IMR-90 (cell line): ENCODE measurements at regions not wholly inside any gene's neighbourhood (a gene's known extent, or its start where the extent isn't known, plus 50 kb on each side); places are given as distances from the start of the nearest gene placed in this dataset.

Source experiments
- ATAC-seq: fragments of 200-7000 bp; cut with Tn5 transposase; 2 replicates; pipeline ENCODE4 v1.9.1; 2020; ENCODE audit warnings: low read depth, mild to moderate bottlenecking, moderate library complexity
- BruUV-seq: library from RNA; stranded (reverse); fragments of 400-500 nt; replicated peaks from 2 replicates; lab custom pipeline; 2021; lab: Mats Ljungman, UMichigan
- CTCF ChIA-PET: fragments of 300-600 bp; formaldehyde crosslinking; extraction: SDS; loops from one replicate; lab custom pipeline; 2021; ENCODE audit warnings: antibody characterized with exemption; lab: Yijun Ruan, JAX
- POLR2A ChIA-PET: fragments of 300-600 bp; sonication (Branson Sonifier 250); formaldehyde crosslinking; loops from one replicate; lab custom pipeline; 2022; ENCODE audit warnings: antibody characterized with exemption; ENCODE audit not compliant: unreplicated experiment; lab: Charles Lee
- DNase-seq: peaks from one replicate; pipeline ENCODE4 v3.0.0; 2013
- H2AFZ ChIP-seq: replicated peaks from 2 replicates; pipeline ENCODE3; 2013; ENCODE audit warnings: low read length, mild to moderate bottlenecking; ENCODE audit not compliant: poor library complexity
- H2AK5ac ChIP-seq: 2 replicates; pipeline ENCODE4 v1.6.1; 2013; ENCODE audit warnings: low read depth, low read length, inconsistent platforms
- H2AK9ac ChIP-seq: replicated peaks from 2 replicates; pipeline ENCODE3; 2013; ENCODE audit warnings: mild to moderate bottlenecking, low read depth, low read length, moderate library complexity; ENCODE audit not compliant: poor library complexity
- H2BK120ac ChIP-seq: 2 replicates; pipeline ENCODE4 v1.6.1; 2013; ENCODE audit warnings: low read depth, low read length, inconsistent platforms
- H2BK15ac ChIP-seq: 3 replicates; pipeline ENCODE4 v1.6.1; 2013; ENCODE audit warnings: low read depth, low read length, inconsistent platforms
- H2BK20ac ChIP-seq: 2 replicates; pipeline ENCODE4 v1.6.1; 2013; ENCODE audit warnings: low read depth, mild to moderate bottlenecking, inconsistent platforms, low read length, moderate library complexity
- H2BK5ac ChIP-seq: 2 replicates; pipeline ENCODE4 v1.6.1; 2013; ENCODE audit warnings: mild to moderate bottlenecking, low read depth, low read length, inconsistent platforms; ENCODE audit not compliant: poor library complexity, severe bottlenecking
- H3K14ac ChIP-seq: replicated peaks from 2 replicates; pipeline ENCODE4 v1.6.1; 2013; ENCODE audit warnings: low read depth, low read length, inconsistent platforms
- H3K18ac ChIP-seq: 2 replicates; pipeline ENCODE4 v1.6.1; 2013; ENCODE audit warnings: low read depth, low read length, control low read depth
- H3K23ac ChIP-seq: 2 replicates; pipeline ENCODE4 v1.6.1; 2013; ENCODE audit warnings: low read depth, low read length, inconsistent platforms
- H3K27ac ChIP-seq: 2 replicates; pipeline ENCODE4 v1.5.1; 2013; ENCODE audit warnings: mild to moderate bottlenecking, control low read depth, low read length; ENCODE audit not compliant: insufficient read depth
- H3K27me3 ChIP-seq: 2 replicates; pipeline ENCODE4 v1.6.1; 2013; ENCODE audit warnings: low read length; ENCODE audit not compliant: control insufficient read depth, insufficient read depth
- H3K36me3 ChIP-seq: 2 replicates; pipeline ENCODE4 v1.6.1; 2013; ENCODE audit warnings: low read length, mixed read lengths; ENCODE audit not compliant: control insufficient read depth, insufficient read depth
- H3K4ac ChIP-seq: 2 replicates; pipeline ENCODE4 v1.6.1; 2013; ENCODE audit warnings: low read depth, low read length, inconsistent platforms
- H3K4me1 ChIP-seq: 2 replicates; pipeline ENCODE4 v1.6.1; 2013; ENCODE audit warnings: low read length, mixed read lengths; ENCODE audit not compliant: control insufficient read depth, insufficient read depth
- H3K4me2 ChIP-seq: 2 replicates; pipeline ENCODE4 v1.6.1; 2013; ENCODE audit warnings: low read depth, mild to moderate bottlenecking, control low read depth, low read length, moderate library complexity
- H3K4me3 ChIP-seq: 2 replicates; pipeline ENCODE4 v1.5.1; 2013; ENCODE audit warnings: low read depth, mild to moderate bottlenecking, control low read depth, low read length, moderate library complexity; ENCODE audit not compliant: insufficient read depth
- H3K56ac ChIP-seq: 2 replicates; pipeline ENCODE4 v1.6.1; 2013; ENCODE audit warnings: low read length, inconsistent platforms; ENCODE audit not compliant: insufficient read depth; ENCODE audit errors: extremely low read depth
- H3K79me1 ChIP-seq, 2 experiments: 2 replicates each; pipeline ENCODE4 v1.6.1; 2013; ENCODE audit warnings: low read length in 2 of 2, inconsistent platforms in 1 of 2, low read depth in 1 of 2
- H3K9ac ChIP-seq: 2 replicates; pipeline ENCODE4 v1.6.1; 2013; ENCODE audit warnings: low read depth, low read length, control low read depth
- H3K9me1 ChIP-seq: 2 replicates; pipeline ENCODE4 v1.6.1; 2013; ENCODE audit warnings: low read length, inconsistent platforms; ENCODE audit not compliant: insufficient read depth
- H3K9me3 ChIP-seq: 2 replicates; pipeline ENCODE4 v1.6.1; 2013; ENCODE audit warnings: low read length; ENCODE audit not compliant: control insufficient read depth, insufficient read depth
- H4K20me1 ChIP-seq: 2 replicates; pipeline ENCODE4 v1.6.1; 2013; ENCODE audit warnings: low read length, inconsistent platforms; ENCODE audit not compliant: insufficient read depth
- H4K5ac ChIP-seq: 2 replicates; pipeline ENCODE4 v1.6.1; 2013; ENCODE audit warnings: mild to moderate bottlenecking, low read depth, low read length, control low read depth
- H4K8ac ChIP-seq, 2 experiments: 2 replicates each; pipeline ENCODE4 v1.6.1; 2013; ENCODE audit warnings: low read depth in 2 of 2, low read length in 2 of 2, control low read depth in 1 of 2, inconsistent platforms in 1 of 2
- H4K91ac ChIP-seq: 2 replicates; pipeline ENCODE4 v1.6.1; 2013; ENCODE audit warnings: low read depth, low read length, inconsistent platforms; ENCODE audit not compliant: insufficient read depth
- BHLHE40 ChIP-seq: fragments of 150-350 bp; IDR thresholded peaks from 2 replicates; pipeline ENCODE4 v1.6.1; 2016; ENCODE audit warnings: mild to moderate bottlenecking, low read depth, low read length
- CEBPB ChIP-seq: IDR thresholded peaks from 2 replicates; pipeline ENCODE4 v1.6.1; 2012; ENCODE audit warnings: low read depth, low read length, improper control_type of control experiment
- CHD1 ChIP-seq: IDR thresholded peaks from 2 replicates; pipeline ENCODE4 v1.6.1; 2012; ENCODE audit warnings: low read depth, low read length, improper control_type of control experiment
- FOS ChIP-seq: fragments of 150-350 bp; IDR thresholded peaks from 2 replicates; pipeline ENCODE4 v1.6.1; 2016; ENCODE audit warnings: low read depth, low read length
- MAFK ChIP-seq: IDR thresholded peaks from 2 replicates; pipeline ENCODE4 v1.6.1; 2012; ENCODE audit warnings: low read depth, low read length, improper control_type of control experiment
- MAZ ChIP-seq: IDR thresholded peaks from 2 replicates; pipeline ENCODE4 v1.6.1; 2012; ENCODE audit warnings: low read depth, mild to moderate bottlenecking, low read length, improper control_type of control experiment, moderate library complexity, borderline replicate concordance
- MXI1 ChIP-seq: IDR thresholded peaks from 2 replicates; pipeline ENCODE4 v1.6.1; 2012; ENCODE audit warnings: low read depth, mild to moderate bottlenecking, low read length, moderate library complexity, borderline replicate concordance
- NFE2L2 ChIP-seq: fragments of 150-350 bp; IDR thresholded peaks from 2 replicates; pipeline ENCODE4 v1.6.1; 2016; ENCODE audit warnings: low read depth, mild to moderate bottlenecking, low read length
- POLR2A ChIP-seq: IDR thresholded peaks from 2 replicates; pipeline ENCODE4 v1.6.1; 2012; ENCODE audit warnings: mild to moderate bottlenecking, low read depth, low read length
- RAD21 ChIP-seq: IDR thresholded peaks from 2 replicates; pipeline ENCODE4 v1.6.1; 2012; ENCODE audit warnings: low read length, improper control_type of control experiment
- RCOR1 ChIP-seq: IDR thresholded peaks from 2 replicates; pipeline ENCODE4 v1.6.1; 2012; ENCODE audit warnings: mild to moderate bottlenecking, low read length, improper control_type of control experiment; ENCODE audit not compliant: insufficient replicate concordance
- RFX5 ChIP-seq: IDR thresholded peaks from 2 replicates; pipeline ENCODE4 v1.8.0; 2012; ENCODE audit warnings: low read depth, mild to moderate bottlenecking, low read length, moderate library complexity
- SMC3 ChIP-seq: fragments of 150-350 bp; IDR thresholded peaks from 2 replicates; pipeline ENCODE4 v1.6.1; 2016; ENCODE audit warnings: low read depth, mild to moderate bottlenecking, antibody characterized with exemption, low read length, moderate library complexity
- WGBS, 2 experiments: methylation state at CpG; one replicate each; pipeline versions ENCODE4 v1.1.5 to v1.1.7; 2013; ENCODE audit warnings: missing lambda C conversion rate in 2 of 2; ENCODE audit not compliant: insufficient read length in 1 of 2; ENCODE audit errors: extremely low coverage in 2 of 2; 5-methylcytosine and 5-hydroxymethylcytosine counted together
- dilution Hi-C: fragments of 300-500 bp; cut with HindIII; formaldehyde crosslinking; loops from one replicate; pipeline ENCODE4 v1.14.3; 2018; ENCODE audit warnings: low sequenced_read_pairs; ENCODE audit not compliant: unreplicated experiment
- in situ Hi-C: fragments of 300-500 bp; cut with MboI; formaldehyde crosslinking; loops from 3 replicates; pipeline ENCODE4 v1.14.3; 2019; ENCODE audit warnings: low sequenced_read_pairs, inconsistent platforms, mixed read lengths
- intact Hi-C: fragments of 100-400 bp; cut with micrococcal nuclease; formaldehyde crosslinking; loops from 2 replicates; pipeline ENCODE4 v1.10.0; 2022
- TF ChIP-seq, protein P1 (sequence below): fragments of 150-350 bp; IDR thresholded peaks from 2 replicates; pipeline ENCODE4 v1.6.1; 2017; ENCODE audit warnings: mild to moderate bottlenecking, antibody characterized with exemption, low read length, low read depth
- TF ChIP-seq, protein P2 (sequence below): conservative IDR thresholded peaks from 2 replicates; pipeline ENCODE4 v1.5.1; 2012; ENCODE audit warnings: mild to moderate bottlenecking, low read depth, low read length, improper control_type of control experiment
- TF ChIP-seq, protein P3 (sequence below): fragments of 150-350 bp; IDR thresholded peaks from 2 replicates; pipeline ENCODE4 v1.6.1; 2016; ENCODE audit warnings: low read depth, mild to moderate bottlenecking, low read length, moderate library complexity, borderline replicate concordance

DNA sequence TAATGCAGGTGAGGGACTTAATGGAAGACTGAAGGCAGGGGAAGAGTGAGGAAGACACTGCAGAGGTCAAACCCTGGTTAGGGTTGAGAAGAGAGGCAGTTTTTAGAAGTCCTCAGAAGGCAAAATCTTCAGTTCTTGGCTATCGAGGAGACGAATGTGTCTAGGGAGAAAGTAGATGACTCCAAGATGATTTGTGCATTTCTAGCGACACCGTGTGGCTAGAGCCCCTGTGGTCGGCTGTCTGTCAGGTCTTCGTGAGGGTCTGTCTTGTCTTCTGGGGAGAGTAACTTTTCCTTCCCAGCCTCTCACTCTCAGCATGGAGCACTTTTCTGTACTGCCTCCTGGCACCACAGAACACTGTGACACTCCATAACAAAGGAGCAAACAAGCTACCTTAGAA, 458.1 kb downstream of the STIM2 start:
- Histone ChIP-seq H3K27me3 (no peaks in the 10 kb centered on the region), H3K4ac (no peak overlapping the region), H3K56ac (no peak overlapping the region), H3K14ac (no peak overlapping the region), H2BK15ac (no peak overlapping the region), H3K79me1 (no peaks in the 10 kb centered on the region), H3K4me3 (no peak overlapping the region), H3K4me1 (no peaks in the 10 kb centered on the region), H3K18ac (no peak overlapping the region), H3K9me3 (no peaks in the 10 kb centered on the region; the same call in 1 of the 2 replicates), H3K23ac (no peak overlapping the region), H4K5ac (no peak overlapping the region), H3K9ac (no peak overlapping the region), H3K4me2 (no peak overlapping the region), H2BK20ac (no peak overlapping the region), H2AK9ac (no peak overlapping the region), H4K91ac (no peak overlapping the region), H3K27ac (no peak overlapping the region), H4K20me1 (no peaks in the 10 kb centered on the region), H4K8ac (no peak overlapping the region), H3K9me1 (no peaks in the 10 kb centered on the region), H3K36me3 (no peaks in the 10 kb centered on the region), H2AK5ac (no peak overlapping the region), H2BK5ac (no peak overlapping the region), H2AFZ (no peak overlapping the region), H2BK120ac (no peak overlapping the region)
- in situ Hi-C loops = no loop called here
- ATAC-seq (no peak), DNase-seq (peak; percentile 17)
- TF ChIP-seq CEBPB = no peak
- TF ChIP-seq NFE2L2 = no peak
- TF ChIP-seq MAZ = no peak
- TF ChIP-seq SMC3 = peak; percentile 60
- TF ChIP-seq, protein P1, sequence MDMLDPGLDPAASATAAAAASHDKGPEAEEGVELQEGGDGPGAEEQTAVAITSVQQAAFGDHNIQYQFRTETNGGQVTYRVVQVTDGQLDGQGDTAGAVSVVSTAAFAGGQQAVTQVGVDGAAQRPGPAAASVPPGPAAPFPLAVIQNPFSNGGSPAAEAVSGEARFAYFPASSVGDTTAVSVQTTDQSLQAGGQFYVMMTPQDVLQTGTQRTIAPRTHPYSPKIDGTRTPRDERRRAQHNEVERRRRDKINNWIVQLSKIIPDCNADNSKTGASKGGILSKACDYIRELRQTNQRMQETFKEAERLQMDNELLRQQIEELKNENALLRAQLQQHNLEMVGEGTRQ = no peak
- no peak for TF ChIP-seq CHD1
- TF ChIP-seq, protein P2, sequence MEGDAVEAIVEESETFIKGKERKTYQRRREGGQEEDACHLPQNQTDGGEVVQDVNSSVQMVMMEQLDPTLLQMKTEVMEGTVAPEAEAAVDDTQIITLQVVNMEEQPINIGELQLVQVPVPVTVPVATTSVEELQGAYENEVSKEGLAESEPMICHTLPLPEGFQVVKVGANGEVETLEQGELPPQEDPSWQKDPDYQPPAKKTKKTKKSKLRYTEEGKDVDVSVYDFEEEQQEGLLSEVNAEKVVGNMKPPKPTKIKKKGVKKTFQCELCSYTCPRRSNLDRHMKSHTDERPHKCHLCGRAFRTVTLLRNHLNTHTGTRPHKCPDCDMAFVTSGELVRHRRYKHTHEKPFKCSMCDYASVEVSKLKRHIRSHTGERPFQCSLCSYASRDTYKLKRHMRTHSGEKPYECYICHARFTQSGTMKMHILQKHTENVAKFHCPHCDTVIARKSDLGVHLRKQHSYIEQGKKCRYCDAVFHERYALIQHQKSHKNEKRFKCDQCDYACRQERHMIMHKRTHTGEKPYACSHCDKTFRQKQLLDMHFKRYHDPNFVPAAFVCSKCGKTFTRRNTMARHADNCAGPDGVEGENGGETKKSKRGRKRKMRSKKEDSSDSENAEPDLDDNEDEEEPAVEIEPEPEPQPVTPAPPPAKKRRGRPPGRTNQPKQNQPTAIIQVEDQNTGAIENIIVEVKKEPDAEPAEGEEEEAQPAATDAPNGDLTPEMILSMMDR = peak; percentile 41
- TF ChIP-seq POLR2A = no peak
- TF ChIP-seq RAD21 = peak; percentile 54
- TF ChIP-seq RCOR1 = no peak
- no peak for TF ChIP-seq MXI1
- no peak for TF ChIP-seq FOS
- TF ChIP-seq BHLHE40 = no peak
- TF ChIP-seq RFX5 = no peak
- no peak for TF ChIP-seq MAFK
- TF ChIP-seq, protein P3, sequence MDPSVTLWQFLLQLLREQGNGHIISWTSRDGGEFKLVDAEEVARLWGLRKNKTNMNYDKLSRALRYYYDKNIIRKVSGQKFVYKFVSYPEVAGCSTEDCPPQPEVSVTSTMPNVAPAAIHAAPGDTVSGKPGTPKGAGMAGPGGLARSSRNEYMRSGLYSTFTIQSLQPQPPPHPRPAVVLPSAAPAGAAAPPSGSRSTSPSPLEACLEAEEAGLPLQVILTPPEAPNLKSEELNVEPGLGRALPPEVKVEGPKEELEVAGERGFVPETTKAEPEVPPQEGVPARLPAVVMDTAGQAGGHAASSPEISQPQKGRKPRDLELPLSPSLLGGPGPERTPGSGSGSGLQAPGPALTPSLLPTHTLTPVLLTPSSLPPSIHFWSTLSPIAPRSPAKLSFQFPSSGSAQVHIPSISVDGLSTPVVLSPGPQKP = no peak
- dilution Hi-C loops = no loop called here
- POLR2A ChIA-PET = no interaction called here
- CTCF ChIA-PET = interaction anchor here (0.6 kb wide), 1 partner anchor 11 kb away, joined by 3 read pairs; no protein-coding TSS in a partner anchor
- WGBS, 2 experiments = no CpG with 5 or more reads among the region's 6 CpGs
- intact Hi-C loops = loop anchor here (2.0 kb wide), 2 partner anchors 142 to 270 kb away; no protein-coding TSS in a partner anchor
- BruUV-seq = no TSS peak
